HCT116 (cell line): ENCODE measurements at regions not wholly inside any gene's neighbourhood (a gene's known extent, or its start where the extent isn't known, plus 50 kb on each side); places are given as distances from the start of the nearest gene placed in this dataset.

ENCODE experiments used
- CEBPB ChIP-seq: IDR thresholded peaks from 2 replicates; pipeline ENCODE4 v1.6.1; 2012; ENCODE audit warnings: low read depth
- CTCF ChIP-seq, 3 experiments: fragments of 200-600 bp in 1 of 3; sonication (generic) in 1 of 3; IDR thresholded peaks in 2 of 3; conservative IDR thresholded peaks in 1 of 3; 2 replicates each; pipeline ENCODE4 v1.5.1; 2012 to 2017; ENCODE audit warnings: low read depth in 2 of 3, low read length in 2 of 3, antibody characterized with exemption in 1 of 3, borderline replicate concordance in 1 of 3, control low read depth in 1 of 3, mild to moderate bottlenecking in 1 of 3, mixed read lengths in 1 of 3, mixed run types in 1 of 3, moderate library complexity in 1 of 3; ENCODE audit not compliant: insufficient read depth in 1 of 3
- EGR1 ChIP-seq: IDR thresholded peaks from 2 replicates; pipeline ENCODE4 v1.6.1; 2012; ENCODE audit warnings: low read depth
- EZH2 ChIP-seq: fragments of 200-600 bp; sonication (generic); IDR thresholded peaks from 2 replicates; pipeline ENCODE4 v1.6.1; 2017; ENCODE audit warnings: antibody characterized with exemption, mixed run types
- EZH2phosphoT487 ChIP-seq: fragments of 200-600 bp; IDR thresholded peaks from 2 replicates; pipeline ENCODE4 v1.6.1; 2018; ENCODE audit warnings: antibody characterized with exemption, borderline replicate concordance
- JUND ChIP-seq: IDR thresholded peaks from 2 replicates; pipeline ENCODE4 v1.6.1; 2012
- MAX ChIP-seq: IDR thresholded peaks from 2 replicates; pipeline ENCODE4 v1.6.1; 2012
- POLR2A ChIP-seq: IDR thresholded peaks from 2 replicates; pipeline ENCODE4 v1.7.0; 2011; ENCODE audit warnings: borderline replicate concordance; ENCODE audit not compliant: insufficient read depth, insufficient read length; ENCODE audit errors: extremely low read depth
- POLR2AphosphoS5 ChIP-seq: IDR thresholded peaks from 2 replicates; pipeline ENCODE4 v1.6.1; 2011; ENCODE audit warnings: mild to moderate bottlenecking, low read depth, low read length, moderate library complexity
- SP1 ChIP-seq: IDR thresholded peaks from 2 replicates; pipeline ENCODE4 v1.6.1; 2012; ENCODE audit warnings: low read depth
- SRF ChIP-seq: IDR thresholded peaks from 2 replicates; pipeline ENCODE4 v1.6.1; 2012; ENCODE audit warnings: low read depth
- YY1 ChIP-seq: IDR thresholded peaks from 2 replicates; pipeline ENCODE4 v1.6.1; 2011; ENCODE audit warnings: low read length, low read depth, moderate library complexity, mild to moderate bottlenecking; ENCODE audit not compliant: insufficient replicate concordance; ENCODE audit errors: extremely low read depth
- ZFX ChIP-seq: fragments of 450-650 bp; IDR thresholded peaks from 2 replicates; pipeline ENCODE4 v1.6.1; 2017
- ZNF274 ChIP-seq: fragments of 200-500 bp; sonication (Bioruptor generic); IDR thresholded peaks from 2 replicates; pipeline ENCODE4 v1.6.1; 2014; ENCODE audit warnings: mild to moderate bottlenecking, low read depth, low read length, inconsistent platforms

- TF ChIP-seq CTCF (IDR thresholded peaks at IDR 0.05 in 2 of 3, conservative IDR thresholded peaks at IDR 0.05 in 1 of 3; ENCODE audit: borderline replicate concordance in 1 of 3, insufficient read depth in 1 of 3, low read depth in 2 of 3, low read length in 2 of 3) (no peak), CEBPB (no peak), POLR2A (no peak), POLR2AphosphoS5 (no peak), MAX (no peak), EZH2 (no peak), EGR1 (no peak), EZH2phosphoT487 (no peak), ZFX (no peak), JUND (no peak), ZNF274 (no peak), SP1 (no peak), YY1 (no peak), SRF (no peak)
These were observed 794.2 kb upstream of the ADGRL2 start for GRCh38 chr1:81006502-81006901.
